OCI-LY7 (cell line): ENCODE measurements at regions not wholly inside any gene's neighbourhood (a gene's known extent, or its start where the extent isn't known, plus 50 kb on each side); places are given as distances from the start of the nearest gene placed in this dataset.

Experiments used
- BruUV-seq: library from RNA; stranded (reverse); fragments of 400-500 nt; replicated peaks from 2 replicates; lab custom pipeline; 2021; lab: Mats Ljungman, UMichigan
- CTCF ChIA-PET: fragments of 300-600 bp; sonication (Branson Sonifier 250); formaldehyde crosslinking; loops from one replicate; lab custom pipeline; 2022; ENCODE audit warnings: antibody characterized with exemption; ENCODE audit not compliant: unreplicated experiment; lab: Charles Lee
- POLR2A ChIA-PET: fragments of 300-600 bp; sonication (Branson Sonifier 250); formaldehyde crosslinking; loops from one replicate; lab custom pipeline; 2022; ENCODE audit warnings: antibody characterized with exemption; lab: Charles Lee
- DNase-seq: peaks from one replicate; pipeline ENCODE4 v3.0.0-alpha.2; 2015; ENCODE audit warnings: low spot score
- H2AFZ ChIP-seq: fragments of 200-600 bp; sonication (generic), shearing (Covaris generic); 2 replicates; pipeline ENCODE4 v1.6.1; 2014; ENCODE audit warnings: mild to moderate bottlenecking, antibody characterized with exemption, low read length, moderate library complexity
- H3K27ac ChIP-seq: fragments of 200-600 bp; sonication (generic); 2 replicates; pipeline ENCODE4 v1.5.1; 2014; ENCODE audit warnings: mixed run types, low read depth, mild to moderate bottlenecking, moderate library complexity, low read length, inconsistent platforms; ENCODE audit not compliant: poor library complexity, severe bottlenecking
- H3K36me3 ChIP-seq: fragments of 200-600 bp; sonication (generic); 2 replicates; pipeline ENCODE4 v1.6.1; 2014; ENCODE audit warnings: mild to moderate bottlenecking, antibody characterized with exemption, low read length, moderate library complexity, mixed read lengths; ENCODE audit not compliant: insufficient read depth
- H3K4me1 ChIP-seq: fragments of 200-600 bp; sonication (generic); 2 replicates; pipeline ENCODE4 v1.5.1; 2014; ENCODE audit warnings: mild to moderate bottlenecking, low read length; ENCODE audit not compliant: insufficient read depth, poor library complexity, severe bottlenecking
- H3K4me2 ChIP-seq: fragments of 200-600 bp; sonication (generic); 2 replicates; pipeline ENCODE4 v1.6.1; 2014; ENCODE audit warnings: mild to moderate bottlenecking, low read length
- H3K4me3 ChIP-seq: fragments of 200-600 bp; sonication (generic); 2 replicates; pipeline ENCODE4 v1.5.1; 2014; ENCODE audit warnings: mild to moderate bottlenecking, low read depth, low read length; ENCODE audit not compliant: poor library complexity, severe bottlenecking
- H3K79me2 ChIP-seq: fragments of 200-600 bp; sonication (generic); 2 replicates; pipeline ENCODE4 v1.6.1; 2016; ENCODE audit warnings: low read depth, mild to moderate bottlenecking, low read length, moderate library complexity, mixed read lengths; ENCODE audit not compliant: insufficient read depth
- H3K9me2 ChIP-seq: fragments of 200-600 bp; sonication (generic); 2 replicates; pipeline ENCODE4 v1.6.1; 2016; ENCODE audit warnings: mild to moderate bottlenecking, low read length, mixed read lengths; ENCODE audit not compliant: insufficient read depth
- H3K9me3 ChIP-seq: fragments of 200-600 bp; sonication (generic); 2 replicates; pipeline ENCODE4 v1.6.1; 2014; ENCODE audit warnings: mild to moderate bottlenecking, mixed run types, low read length, mixed read lengths
- H4K20me1 ChIP-seq: fragments of 200-600 bp; sonication (generic); 2 replicates; pipeline ENCODE4 v1.6.1; 2014; ENCODE audit warnings: mild to moderate bottlenecking, antibody characterized with exemption, low read length, moderate library complexity, mixed read lengths; ENCODE audit not compliant: insufficient read depth
- EZH2phosphoT487 ChIP-seq: fragments of 200-600 bp; sonication (generic); IDR thresholded peaks from 2 replicates; pipeline ENCODE4 v1.6.1; 2018; ENCODE audit warnings: low read depth, borderline replicate concordance, mild to moderate bottlenecking, mixed run types, antibody characterized with exemption, low read length, moderate library complexity, mixed read lengths
- intact Hi-C: fragments of 100-400 bp; cut with micrococcal nuclease; formaldehyde crosslinking; loops from one replicate; pipeline ENCODE4 v1.10.0; 2022; ENCODE audit not compliant: unreplicated experiment
- TF ChIP-seq, protein P1 (sequence below): fragments of 200-600 bp; sonication (generic); conservative IDR thresholded peaks from 2 replicates; pipeline ENCODE4 v1.5.1; 2014; ENCODE audit warnings: mild to moderate bottlenecking, antibody characterized with exemption, low read length, moderate library complexity, mixed read lengths

- Histone ChIP-seq H4K20me1 (no peaks in the 10 kb centered on the region), H3K9me2 (no peaks in the 10 kb centered on the region), H3K27ac (no peak overlapping the region), H3K79me2 (no peaks in the 10 kb centered on the region), H3K4me3 (no peak overlapping the region), H3K4me2 (no peak overlapping the region), H3K36me3 (no peaks in the 10 kb centered on the region), H3K4me1 (no peaks in the 10 kb centered on the region), H2AFZ (no peak overlapping the region), H3K9me3 (no peaks in the 10 kb centered on the region)
- intact Hi-C loops: no loop called here
- TF ChIP-seq, protein P1, sequence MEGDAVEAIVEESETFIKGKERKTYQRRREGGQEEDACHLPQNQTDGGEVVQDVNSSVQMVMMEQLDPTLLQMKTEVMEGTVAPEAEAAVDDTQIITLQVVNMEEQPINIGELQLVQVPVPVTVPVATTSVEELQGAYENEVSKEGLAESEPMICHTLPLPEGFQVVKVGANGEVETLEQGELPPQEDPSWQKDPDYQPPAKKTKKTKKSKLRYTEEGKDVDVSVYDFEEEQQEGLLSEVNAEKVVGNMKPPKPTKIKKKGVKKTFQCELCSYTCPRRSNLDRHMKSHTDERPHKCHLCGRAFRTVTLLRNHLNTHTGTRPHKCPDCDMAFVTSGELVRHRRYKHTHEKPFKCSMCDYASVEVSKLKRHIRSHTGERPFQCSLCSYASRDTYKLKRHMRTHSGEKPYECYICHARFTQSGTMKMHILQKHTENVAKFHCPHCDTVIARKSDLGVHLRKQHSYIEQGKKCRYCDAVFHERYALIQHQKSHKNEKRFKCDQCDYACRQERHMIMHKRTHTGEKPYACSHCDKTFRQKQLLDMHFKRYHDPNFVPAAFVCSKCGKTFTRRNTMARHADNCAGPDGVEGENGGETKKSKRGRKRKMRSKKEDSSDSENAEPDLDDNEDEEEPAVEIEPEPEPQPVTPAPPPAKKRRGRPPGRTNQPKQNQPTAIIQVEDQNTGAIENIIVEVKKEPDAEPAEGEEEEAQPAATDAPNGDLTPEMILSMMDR: no peak
- no peak for TF ChIP-seq EZH2phosphoT487
- BruUV-seq: no TSS peak
- ChIA-PET CTCF (no interaction called here), POLR2A (no interaction called here)
- DNase-seq: no peak
Measured at GRCh38 chr11:97163631-97164191, 773.9 kb downstream of the JRKL start.

DNA sequence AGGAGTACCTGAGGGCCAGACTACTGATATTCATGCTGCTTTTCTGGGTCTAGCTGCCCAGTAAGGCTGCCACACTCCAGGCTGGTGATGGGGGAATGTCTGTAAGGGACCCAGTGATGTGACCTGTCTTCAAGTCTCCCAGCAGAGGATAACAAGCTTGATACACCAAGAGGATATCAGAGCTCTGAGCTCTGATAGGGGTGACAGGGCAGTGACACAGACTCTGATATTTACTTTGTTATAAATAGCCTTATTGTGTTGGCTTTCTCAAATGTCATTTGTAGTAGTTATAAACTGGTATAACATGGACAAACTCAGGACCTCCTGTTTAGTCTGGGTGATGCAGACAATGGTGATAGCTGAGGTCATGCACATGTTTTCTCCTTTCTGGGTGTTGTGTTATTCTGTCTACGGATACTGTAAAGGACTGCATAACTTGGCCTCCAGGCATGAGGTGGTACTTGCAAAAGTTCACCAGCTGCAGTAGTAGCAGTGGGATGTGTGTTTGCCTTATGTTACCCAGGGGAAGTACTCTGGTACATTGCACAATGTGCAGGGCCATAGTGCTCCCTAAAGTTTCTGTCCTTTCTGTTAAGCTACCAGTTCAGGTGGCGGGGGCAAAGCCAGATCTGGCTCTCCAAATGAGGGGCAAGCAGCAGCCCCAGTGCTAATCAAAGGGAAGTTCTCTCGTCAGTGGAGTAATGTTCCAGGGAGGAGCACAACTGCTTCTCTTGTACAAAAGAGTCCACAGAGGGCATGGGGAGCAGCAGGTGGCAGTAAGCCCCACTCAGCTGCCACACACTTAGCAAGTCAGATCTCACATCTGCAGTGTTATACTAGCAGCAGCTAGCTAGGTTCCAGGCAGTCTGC is 812.2 kb downstream of the JRKL start:
- H3K9me2 ChIP-seq: no peaks in the 10 kb centered on the region
- intact Hi-C loops: no loop called here
- no peak overlapping the region for H2AFZ ChIP-seq
- ChIA-PET POLR2A (interaction anchor here (0.9 kb wide), 1 partner anchor 31 kb away, joined by 4 read pairs; no protein-coding TSS in a partner anchor), CTCF (no interaction called here)
- H3K9me3 ChIP-seq: no peaks in the 10 kb centered on the region
- no peaks in the 10 kb centered on the region for H3K79me2 ChIP-seq
- H3K36me3 ChIP-seq: no peaks in the 10 kb centered on the region
- no peak for DNase-seq
- no peak overlapping the region for H3K4me3 ChIP-seq
- no peaks in the 10 kb centered on the region for H3K4me1 ChIP-seq
- no peak overlapping the region for H3K4me2 ChIP-seq
- H4K20me1 ChIP-seq: no peaks in the 10 kb centered on the region
- H3K27ac ChIP-seq: no peak overlapping the region
- no TSS peak for BruUV-seq
- TF ChIP-seq, protein P1: no peak
- no peak for TF ChIP-seq EZH2phosphoT487
